Liver (tissue), 8 donors: ENCODE measurements at regions not wholly inside any gene's neighbourhood (a gene's known extent, or its start where the extent isn't known, plus 50 kb on each side); places are given as distances from the start of the nearest gene placed in this dataset.

Source experiments
- DNase-seq: peaks from one replicate; pipeline ENCODE4 v3.0.0-alpha.2; 2017; ENCODE audit warnings: low spot score
- H3K27ac ChIP-seq, 2 donors: one replicate each; pipeline ENCODE4 v1.7.0; 2013; ENCODE audit warnings: inconsistent platforms in 2 of 2, low read length in 2 of 2, control low read depth in 1 of 2, low read depth in 1 of 2, mild to moderate bottlenecking in 1 of 2
- H3K27me3 ChIP-seq, 4 donors: one replicate each; pipeline versions ENCODE4 v1.6.1 to v1.7.0; 2013; ENCODE audit warnings: low read length in 3 of 4, inconsistent platforms in 1 of 4, mild to moderate bottlenecking in 1 of 4, moderate library complexity in 1 of 4; ENCODE audit not compliant: control insufficient read depth in 4 of 4, insufficient read depth in 4 of 4
- H3K36me3 ChIP-seq, 4 donors: one replicate each; pipeline versions ENCODE4 v1.6.1 to v1.7.0; 2013; ENCODE audit warnings: low read length in 3 of 4, mild to moderate bottlenecking in 3 of 4, low read depth in 1 of 4, moderate library complexity in 1 of 4; ENCODE audit not compliant: control insufficient read depth in 4 of 4, insufficient read depth in 3 of 4
- H3K4me1 ChIP-seq, 4 donors: one replicate each; pipeline versions ENCODE4 v1.6.1 to v1.7.0; 2013; ENCODE audit warnings: low read length in 3 of 4, mild to moderate bottlenecking in 3 of 4, moderate library complexity in 1 of 4; ENCODE audit not compliant: control insufficient read depth in 4 of 4, insufficient read depth in 4 of 4
- H3K4me3 ChIP-seq, 3 donors: one replicate each; pipeline versions ENCODE4 v1.6.1 to v1.7.0; 2013; ENCODE audit warnings: low read length in 3 of 3, control low read depth in 1 of 3, low read depth in 1 of 3, mild to moderate bottlenecking in 1 of 3
- H3K9ac ChIP-seq, 2 donors: one replicate each; pipeline ENCODE4 v1.7.0; 2013; ENCODE audit warnings: low read length in 2 of 2, mild to moderate bottlenecking in 2 of 2, moderate library complexity in 2 of 2, control low read depth in 1 of 2, low read depth in 1 of 2
- H3K9me3 ChIP-seq, 4 donors: one replicate each; pipeline versions ENCODE4 v1.6.1 to v1.7.0; 2013; ENCODE audit warnings: low read length in 3 of 4; ENCODE audit not compliant: control insufficient read depth in 4 of 4
- ATF3 ChIP-seq: IDR thresholded peaks from 2 replicates; pipeline ENCODE4 v1.6.1; 2016; ENCODE audit warnings: antibody characterized with exemption
- CTCF ChIP-seq: fragments of 150-350 bp; IDR thresholded peaks from 2 replicates; pipeline ENCODE4 v1.5.1; 2017; ENCODE audit warnings: improper control_type of control experiment, low read depth, low read length; ENCODE audit not compliant: missing input control
- EGR1 ChIP-seq, 2 donors: IDR thresholded peaks; 2 replicates each; pipeline ENCODE4 v1.6.1; 2016 to 2018; ENCODE audit warnings: antibody characterized with exemption in 2 of 2, low read depth in 2 of 2
- FOXA1 ChIP-seq: IDR thresholded peaks from 2 replicates; pipeline ENCODE4 v1.6.1; 2016; ENCODE audit warnings: antibody characterized with exemption
- FOXA2 ChIP-seq: IDR thresholded peaks from 2 replicates; pipeline ENCODE4 v1.6.1; 2016; ENCODE audit warnings: antibody characterized with exemption
- GABPA ChIP-seq, 2 donors: IDR thresholded peaks in 1 of 2; conservative IDR thresholded peaks in 1 of 2; 2 replicates each; pipeline ENCODE4 v1.6.1; 2016; ENCODE audit warnings: antibody characterized with exemption in 2 of 2, mild to moderate bottlenecking in 1 of 2, moderate library complexity in 1 of 2
- HNF4A ChIP-seq, 2 donors: conservative IDR thresholded peaks; 2 replicates each; pipeline ENCODE4 v1.6.1; 2016; ENCODE audit warnings: antibody characterized with exemption in 2 of 2, mild to moderate bottlenecking in 2 of 2
- HNF4G ChIP-seq: IDR thresholded peaks from 2 replicates; pipeline ENCODE4 v1.6.1; 2016; ENCODE audit warnings: antibody characterized with exemption
- JUND ChIP-seq, 2 donors: IDR thresholded peaks; 2 replicates each; pipeline ENCODE4 v1.6.1; 2016; ENCODE audit warnings: antibody characterized with exemption in 2 of 2
- MAX ChIP-seq: IDR thresholded peaks from 2 replicates; pipeline ENCODE4 v1.6.1; 2016; ENCODE audit warnings: antibody characterized with exemption
- NR2F2 ChIP-seq: IDR thresholded peaks from 2 replicates; pipeline ENCODE4 v1.6.1; 2016; ENCODE audit warnings: antibody characterized with exemption
- RAD21 ChIP-seq, 2 donors: IDR thresholded peaks; 2 replicates each; pipeline ENCODE4 v1.6.1; 2016; ENCODE audit warnings: antibody characterized with exemption in 2 of 2, mild to moderate bottlenecking in 2 of 2
- RXRA ChIP-seq, 2 donors: IDR thresholded peaks; 2 replicates each; pipeline ENCODE4 v1.6.1; 2017 to 2018; ENCODE audit warnings: antibody characterized with exemption in 2 of 2, mild to moderate bottlenecking in 1 of 2
- SP1 ChIP-seq: IDR thresholded peaks from 2 replicates; pipeline ENCODE4 v1.6.1; 2018; ENCODE audit warnings: antibody characterized with exemption, mild to moderate bottlenecking
- TAF1 ChIP-seq: conservative IDR thresholded peaks from 2 replicates; pipeline ENCODE4 v1.6.1; 2016; ENCODE audit warnings: antibody characterized with exemption, mild to moderate bottlenecking
- YY1 ChIP-seq: IDR thresholded peaks from 2 replicates; pipeline ENCODE4 v1.6.1; 2016; ENCODE audit warnings: antibody characterized with exemption, mild to moderate bottlenecking
- ZBTB33 ChIP-seq: IDR thresholded peaks from 2 replicates; pipeline ENCODE4 v1.6.1; 2016; ENCODE audit warnings: antibody characterized with exemption
- WGBS: extraction: QIAGEN DNeasy Blood & Tissue Kit; methylation state at CpG from one replicate; pipeline ENCODE4 v1.1.7; 2013; 5-methylcytosine and 5-hydroxymethylcytosine counted together
- TF ChIP-seq, protein P1 (sequence below): IDR thresholded peaks from 2 replicates; pipeline ENCODE4 v1.6.1; 2016; ENCODE audit warnings: antibody characterized with exemption, mild to moderate bottlenecking
- donor health status: healthy.
- donor health status: healthy.
- donor health status: healthy.
- donor health status: healthy.
- donor health status: healthy.

- 78% methylated on average over 3 of the region's 3 CpGs for WGBS
- TF ChIP-seq RAD21 (IDR thresholded peaks at IDR 0.05) (no peak), HNF4A (conservative IDR thresholded peaks at IDR 0.05) (no peak), RXRA (IDR thresholded peaks at IDR 0.05) (no peak), JUND (IDR thresholded peaks at IDR 0.05) (no peak), NR2F2 (no peak), ZBTB33 (no peak), SP1 (no peak), YY1 (no peak), ATF3 (no peak), FOXA2 (no peak), MAX (no peak), FOXA1 (no peak), EGR1 (IDR thresholded peaks at IDR 0.05; ENCODE audit: low read depth in 2 of 2) (no peak), CTCF (no peak), HNF4G (no peak), GABPA (IDR thresholded peaks at IDR 0.05 in 1 of 2, conservative IDR thresholded peaks at IDR 0.05 in 1 of 2) (no peak), TAF1 (no peak)
- TF ChIP-seq, protein P1, sequence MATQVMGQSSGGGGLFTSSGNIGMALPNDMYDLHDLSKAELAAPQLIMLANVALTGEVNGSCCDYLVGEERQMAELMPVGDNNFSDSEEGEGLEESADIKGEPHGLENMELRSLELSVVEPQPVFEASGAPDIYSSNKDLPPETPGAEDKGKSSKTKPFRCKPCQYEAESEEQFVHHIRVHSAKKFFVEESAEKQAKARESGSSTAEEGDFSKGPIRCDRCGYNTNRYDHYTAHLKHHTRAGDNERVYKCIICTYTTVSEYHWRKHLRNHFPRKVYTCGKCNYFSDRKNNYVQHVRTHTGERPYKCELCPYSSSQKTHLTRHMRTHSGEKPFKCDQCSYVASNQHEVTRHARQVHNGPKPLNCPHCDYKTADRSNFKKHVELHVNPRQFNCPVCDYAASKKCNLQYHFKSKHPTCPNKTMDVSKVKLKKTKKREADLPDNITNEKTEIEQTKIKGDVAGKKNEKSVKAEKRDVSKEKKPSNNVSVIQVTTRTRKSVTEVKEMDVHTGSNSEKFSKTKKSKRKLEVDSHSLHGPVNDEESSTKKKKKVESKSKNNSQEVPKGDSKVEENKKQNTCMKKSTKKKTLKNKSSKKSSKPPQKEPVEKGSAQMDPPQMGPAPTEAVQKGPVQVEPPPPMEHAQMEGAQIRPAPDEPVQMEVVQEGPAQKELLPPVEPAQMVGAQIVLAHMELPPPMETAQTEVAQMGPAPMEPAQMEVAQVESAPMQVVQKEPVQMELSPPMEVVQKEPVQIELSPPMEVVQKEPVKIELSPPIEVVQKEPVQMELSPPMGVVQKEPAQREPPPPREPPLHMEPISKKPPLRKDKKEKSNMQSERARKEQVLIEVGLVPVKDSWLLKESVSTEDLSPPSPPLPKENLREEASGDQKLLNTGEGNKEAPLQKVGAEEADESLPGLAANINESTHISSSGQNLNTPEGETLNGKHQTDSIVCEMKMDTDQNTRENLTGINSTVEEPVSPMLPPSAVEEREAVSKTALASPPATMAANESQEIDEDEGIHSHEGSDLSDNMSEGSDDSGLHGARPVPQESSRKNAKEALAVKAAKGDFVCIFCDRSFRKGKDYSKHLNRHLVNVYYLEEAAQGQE: no peak
- Histone ChIP-seq H3K27ac (no peak overlapping the region), H3K9ac (no peak overlapping the region), H3K27me3 (no peaks in the 10 kb centered on the region), H3K4me3 (no peak overlapping the region), H3K9me3 (no peaks in the 10 kb centered on the region), H3K4me1 (no peaks in the 10 kb centered on the region), H3K36me3 (no peaks in the 10 kb centered on the region)
- no peak for DNase-seq
Measured at GRCh38 chr1:166304131-166304530, 137.3 kb upstream of the FAM78B start.

GRCh38 chr1:166305371-166305770 is 138.6 kb upstream of the FAM78B start:
- no peak for DNase-seq

More at GRCh38 chr1:166305371-166305770, 138.6 kb upstream of the FAM78B start:
- H3K4me3 ChIP-seq: no peak overlapping the region
- H3K9ac ChIP-seq: no peak overlapping the region
- WGBS: 75% methylated on average over 2 of the region's 2 CpGs
- no peaks in the 10 kb centered on the region for H3K36me3 ChIP-seq
- no peak for TF ChIP-seq RXRA (IDR thresholded peaks at IDR 0.05)
- TF ChIP-seq HNF4A (conservative IDR thresholded peaks at IDR 0.05): no peak
- no peak for TF ChIP-seq ATF3
- TF ChIP-seq CTCF: no peak
- no peak for TF ChIP-seq HNF4G
- TF ChIP-seq SP1: no peak
- no peak for TF ChIP-seq MAX
- no peak overlapping the region for H3K27ac ChIP-seq
- H3K27me3 ChIP-seq: no peaks in the 10 kb centered on the region
- no peaks in the 10 kb centered on the region for H3K4me1 ChIP-seq
- H3K9me3 ChIP-seq: no peaks in the 10 kb centered on the region
